ENCODE measurements at regions not wholly inside any gene's neighbourhood (a gene's known extent, or its start where the extent isn't known, plus 50 kb on each side); places are given as distances from the start of the nearest gene placed in this dataset.

DNA sequence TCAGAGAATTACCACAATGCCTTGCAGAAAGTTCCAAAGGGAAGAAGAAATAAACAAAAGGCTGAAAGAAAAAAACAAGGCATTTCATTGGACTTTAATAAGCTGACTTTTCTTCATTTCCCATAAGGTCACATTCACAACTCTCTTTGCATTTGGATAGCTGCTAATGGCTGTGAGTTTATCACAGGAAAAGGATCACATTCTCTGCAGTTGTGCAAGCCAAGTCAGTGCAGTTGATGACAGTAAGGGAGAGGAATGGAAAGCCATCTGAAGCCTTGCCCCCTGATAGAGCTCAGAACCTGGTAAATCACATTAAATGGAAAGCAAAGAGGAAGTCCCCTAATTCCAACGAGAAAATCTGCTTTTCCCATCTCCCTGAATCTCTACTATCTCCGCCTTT is 950.6 kb downstream of the CNTNAP5 start:
- TF ChIP-seq, protein P1, sequence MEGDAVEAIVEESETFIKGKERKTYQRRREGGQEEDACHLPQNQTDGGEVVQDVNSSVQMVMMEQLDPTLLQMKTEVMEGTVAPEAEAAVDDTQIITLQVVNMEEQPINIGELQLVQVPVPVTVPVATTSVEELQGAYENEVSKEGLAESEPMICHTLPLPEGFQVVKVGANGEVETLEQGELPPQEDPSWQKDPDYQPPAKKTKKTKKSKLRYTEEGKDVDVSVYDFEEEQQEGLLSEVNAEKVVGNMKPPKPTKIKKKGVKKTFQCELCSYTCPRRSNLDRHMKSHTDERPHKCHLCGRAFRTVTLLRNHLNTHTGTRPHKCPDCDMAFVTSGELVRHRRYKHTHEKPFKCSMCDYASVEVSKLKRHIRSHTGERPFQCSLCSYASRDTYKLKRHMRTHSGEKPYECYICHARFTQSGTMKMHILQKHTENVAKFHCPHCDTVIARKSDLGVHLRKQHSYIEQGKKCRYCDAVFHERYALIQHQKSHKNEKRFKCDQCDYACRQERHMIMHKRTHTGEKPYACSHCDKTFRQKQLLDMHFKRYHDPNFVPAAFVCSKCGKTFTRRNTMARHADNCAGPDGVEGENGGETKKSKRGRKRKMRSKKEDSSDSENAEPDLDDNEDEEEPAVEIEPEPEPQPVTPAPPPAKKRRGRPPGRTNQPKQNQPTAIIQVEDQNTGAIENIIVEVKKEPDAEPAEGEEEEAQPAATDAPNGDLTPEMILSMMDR (IDR thresholded peaks at IDR 0.05; ENCODE audit: low read length) = no peak
- TF ChIP-seq EZH2 (optimal IDR thresholded peaks at IDR 0.05; ENCODE audit: low read depth, low read length) = no peak
